ENCODE measurements at regions not wholly inside any gene's neighbourhood (a gene's known extent, or its start where the extent isn't known, plus 50 kb on each side); places are given as distances from the start of the nearest gene placed in this dataset.

DNA sequence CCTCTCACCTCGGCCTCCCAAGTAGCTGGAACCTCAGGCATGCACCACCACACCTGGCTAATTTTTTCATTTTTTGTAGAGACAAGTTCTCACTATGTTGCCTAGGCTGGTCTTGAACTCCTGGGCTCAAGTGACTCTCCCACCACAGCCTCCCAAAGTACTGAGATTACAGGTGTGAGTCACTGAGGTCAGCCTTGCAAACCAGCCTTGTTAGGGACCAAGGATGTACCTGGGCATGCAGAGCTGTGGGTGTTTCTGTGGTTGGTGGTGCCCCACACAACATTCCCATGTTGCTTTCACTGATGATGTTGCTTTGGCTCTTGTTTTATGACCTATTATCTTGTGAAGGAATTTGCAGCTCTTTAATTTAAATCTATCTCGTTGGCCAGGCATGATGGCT lies 54.8 kb downstream of the OTUD1 start:
- Mint-ChIP-seq H3K27ac (no peak overlapping the region), H3K9me3 (peaks cover 4% of the 10 kb centered on the region), H3K4me1 (ENCODE audit: low read depth) (no peaks in the 10 kb centered on the region), H3K27me3 (peaks cover 5% of the 10 kb centered on the region), H3K4me3 (no peak overlapping the region), H3K36me3 (ENCODE audit: low read depth) (no peaks in the 10 kb centered on the region)
- intact Hi-C loops (cut with DNase I, micrococcal nuclease): no loop called here
- Histone ChIP-seq H3K36me3 (ENCODE audit: insufficient read depth, low read length) (no peaks in the 10 kb centered on the region), H3K9me3 (ENCODE audit: control insufficient read depth in 1 of 2, insufficient read depth in 1 of 2, low read length in 2 of 2) (no peaks in the 10 kb centered on the region), H3K4me3 (ENCODE audit: low read length) (no peak overlapping the region), H3K4me1 (ENCODE audit: insufficient read depth, low read length) (no peaks in the 10 kb centered on the region), H3K27ac (ENCODE audit: low read depth in 1 of 2, low read length in 2 of 2) (no peak overlapping the region), H3K27me3 (ENCODE audit: control insufficient read depth in 1 of 2, insufficient read depth in 2 of 2, low read length in 2 of 2) (peaks cover 0 to 4% of the 10 kb centered on the region in 2 experiments)
- TF ChIP-seq CTCF (IDR thresholded peaks at IDR 0.05): no peak
- ChIA-PET CTCF (no interaction called here), POLR2A (no interaction called here)
- DNase-seq (no peak), ATAC-seq (ENCODE audit: poor library complexity) (no peak)

DNA sequence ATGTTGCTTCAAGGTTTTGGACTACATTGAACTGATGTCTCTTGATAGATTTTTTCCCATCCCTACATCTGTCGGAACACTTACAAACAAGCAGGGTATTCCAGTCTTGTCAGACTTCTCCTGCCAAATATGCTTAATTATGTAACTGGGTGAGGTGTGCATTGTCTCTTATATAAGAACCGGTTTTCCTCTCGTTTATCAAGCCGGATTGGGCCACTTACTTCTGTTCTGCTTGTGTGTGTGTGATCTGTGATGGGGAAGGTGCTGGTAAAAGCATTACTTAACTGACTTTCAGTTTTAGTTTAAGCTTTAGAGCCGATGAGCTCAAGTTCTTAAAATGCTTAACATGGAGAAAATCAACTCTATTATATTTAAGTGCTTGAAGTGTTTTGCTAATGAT lies 57.9 kb downstream of the OTUD1 start:
- Histone ChIP-seq H3K9me3 (ENCODE audit: control insufficient read depth in 1 of 2, insufficient read depth in 1 of 2, low read length in 2 of 2) (no peaks in the 10 kb centered on the region), H3K27me3 (ENCODE audit: control insufficient read depth in 1 of 2, insufficient read depth in 2 of 2, low read length in 2 of 2) (no peaks in the 10 kb centered on the region), H3K4me1 (ENCODE audit: insufficient read depth, low read length) (no peaks in the 10 kb centered on the region), H3K4me3 (ENCODE audit: low read length) (no peak overlapping the region), H3K27ac (ENCODE audit: low read depth in 1 of 2, low read length in 2 of 2) (no peak overlapping the region), H3K36me3 (ENCODE audit: insufficient read depth, low read length) (no peaks in the 10 kb centered on the region)
- Mint-ChIP-seq H3K27me3 (peaks cover 4% of the 10 kb centered on the region), H3K9me3 (no peaks in the 10 kb centered on the region), H3K27ac (no peak overlapping the region), H3K4me1 (ENCODE audit: low read depth) (no peaks in the 10 kb centered on the region), H3K4me3 (no peak overlapping the region), H3K36me3 (ENCODE audit: low read depth) (no peaks in the 10 kb centered on the region)
- ChIA-PET CTCF (interaction anchor here (1.5 kb wide), 1 partner anchor 20 kb away, joined by 4 read pairs; no protein-coding TSS in a partner anchor), POLR2A (no interaction called here)
- DNase-seq (no peak), ATAC-seq (ENCODE audit: poor library complexity) (no peak)
- TF ChIP-seq CTCF (IDR thresholded peaks at IDR 0.05): no peak
- intact Hi-C loops (cut with DNase I, micrococcal nuclease): no loop called here

- no peaks in the 10 kb centered on the region for H3K27me3 Mint-ChIP-seq
- Histone ChIP-seq H3K27ac (ENCODE audit: low read depth in 1 of 2, low read length in 2 of 2) (no peak overlapping the region), H3K4me1 (ENCODE audit: insufficient read depth, low read length) (no peaks in the 10 kb centered on the region), H3K9me3 (ENCODE audit: control insufficient read depth in 1 of 2, insufficient read depth in 1 of 2, low read length in 2 of 2) (no peaks in the 10 kb centered on the region), H3K36me3 (ENCODE audit: insufficient read depth, low read length) (no peaks in the 10 kb centered on the region), H3K27me3 (ENCODE audit: control insufficient read depth in 1 of 2, insufficient read depth in 2 of 2, low read length in 2 of 2) (no peaks in the 10 kb centered on the region), H3K4me3 (ENCODE audit: low read length) (no peak overlapping the region)
- DNase-seq (no peak), ATAC-seq (ENCODE audit: poor library complexity) (no peak)
- POLR2A ChIA-PET: no interaction called here
- H3K36me3 Mint-ChIP-seq (ENCODE audit: low read depth): no peaks in the 10 kb centered on the region
- H3K4me3 Mint-ChIP-seq: no peak overlapping the region
- intact Hi-C loops (cut with DNase I, micrococcal nuclease): no loop called here
- CTCF ChIA-PET: no interaction called here
- TF ChIP-seq CTCF (IDR thresholded peaks at IDR 0.05): no peak
- no peak overlapping the region for H3K27ac Mint-ChIP-seq
- no peaks in the 10 kb centered on the region for H3K9me3 Mint-ChIP-seq
- no peaks in the 10 kb centered on the region for H3K4me1 Mint-ChIP-seq (ENCODE audit: low read depth)
Measured at GRCh38 chr10:23499372-23500132, 60.7 kb downstream of the OTUD1 start.

Data from CD4-positive, alpha-beta T cell (primary cell).